Smooth muscle cell (in vitro differentiated cells): ENCODE measurements at regions not wholly inside any gene's neighbourhood (a gene's known extent, or its start where the extent isn't known, plus 50 kb on each side); places are given as distances from the start of the nearest gene placed in this dataset.

Experiments used
- DNase-seq: peaks from one replicate; lab custom pipeline; 2025; ENCODE audit not compliant: unreplicated experiment; lab: John Stamatoyannopoulos, UW
- H2AFZ ChIP-seq: fragments of 200-600 bp; sonication (generic); 2 replicates; pipeline ENCODE4 v1.6.0; 2016; ENCODE audit warnings: antibody characterized with exemption, low read depth, mild to moderate bottlenecking
- H3F3A ChIP-seq: fragments of 200-600 bp; sonication (generic); 2 replicates; pipeline ENCODE4 v1.6.0; 2017; ENCODE audit warnings: antibody characterized with exemption, low read depth
- H3K27ac ChIP-seq: fragments of 200-600 bp; sonication (generic); 2 replicates; pipeline ENCODE4 v1.5.1; 2016; ENCODE audit warnings: low read depth, mild to moderate bottlenecking
- H3K27me3 ChIP-seq: fragments of 200-600 bp; sonication (generic); 2 replicates; pipeline ENCODE4 v1.6.1; 2016; ENCODE audit warnings: low read depth, mild to moderate bottlenecking
- H3K36me3 ChIP-seq: fragments of 200-600 bp; sonication (generic); 2 replicates; pipeline ENCODE4 v1.5.1; 2016; ENCODE audit warnings: low read depth
- H3K4me1 ChIP-seq: fragments of 200-600 bp; sonication (generic); 2 replicates; pipeline ENCODE4 v1.5.1; 2016; ENCODE audit warnings: low read depth
- H3K4me2 ChIP-seq: fragments of 200-600 bp; sonication (generic); 2 replicates; pipeline ENCODE4 v1.6.0; 2016; ENCODE audit warnings: mild to moderate bottlenecking
- H3K4me3 ChIP-seq: fragments of 200-600 bp; sonication (generic); 2 replicates; pipeline ENCODE4 v1.5.1; 2016; ENCODE audit warnings: mild to moderate bottlenecking
- H3K79me2 ChIP-seq: fragments of 200-600 bp; sonication (generic); 2 replicates; pipeline ENCODE4 v1.6.0; 2016; ENCODE audit warnings: low read depth, mild to moderate bottlenecking
- H3K9ac ChIP-seq: fragments of 200-600 bp; sonication (generic); 2 replicates; pipeline ENCODE4 v1.6.0; 2016; ENCODE audit warnings: low read depth
- H3K9me3 ChIP-seq: fragments of 200-600 bp; sonication (generic); replicated peaks from 2 replicates; pipeline ENCODE4 v1.5.1; 2016; ENCODE audit warnings: low read depth
- H4K20me1 ChIP-seq: fragments of 200-600 bp; sonication (generic); 2 replicates; pipeline ENCODE4 v1.6.0; 2016; ENCODE audit warnings: low read depth
- CTCF ChIP-seq: fragments of 200-600 bp; sonication (generic); IDR thresholded peaks from 2 replicates; pipeline ENCODE4 v1.5.1; 2017; ENCODE audit warnings: borderline replicate concordance, mild to moderate bottlenecking, antibody characterized with exemption; ENCODE audit not compliant: insufficient read depth, poor library complexity, severe bottlenecking
- WGBS: methylation state at CpG from one replicate; pipeline ENCODE4 v1.1.7; 2016; ENCODE audit warnings: low lambda C conversion rate; 5-methylcytosine and 5-hydroxymethylcytosine counted together

GRCh38 chr7:47204709-47205108 lies 377.2 kb downstream of the TNS3 start:
- no peak overlapping the region for H3K27ac ChIP-seq
- WGBS = 82% methylated on average over 2 of the region's 2 CpGs
- no peak overlapping the region for H3K4me3 ChIP-seq
- H2AFZ ChIP-seq = no peak overlapping the region
- no peaks in the 10 kb centered on the region for H3K9me3 ChIP-seq
- no peaks in the 10 kb centered on the region for H3K4me1 ChIP-seq
- no peaks in the 10 kb centered on the region for H3K79me2 ChIP-seq
- H3K36me3 ChIP-seq = no peaks in the 10 kb centered on the region
- no peak overlapping the region for H3K9ac ChIP-seq
- H3K27me3 ChIP-seq = no peaks in the 10 kb centered on the region
- DNase-seq = no peak
- H3K4me2 ChIP-seq = no peak overlapping the region
- H3F3A ChIP-seq = no peaks in the 10 kb centered on the region
- no peaks in the 10 kb centered on the region for H4K20me1 ChIP-seq
- TF ChIP-seq CTCF = no peak

- no peak for DNase-seq
- no peaks in the 10 kb centered on the region for H3F3A ChIP-seq
- H3K9ac ChIP-seq = no peak overlapping the region
Measured at GRCh38 chr7:47202146-47202783, 379.6 kb downstream of the TNS3 start.

GRCh38 chr7:47198159-47198558 lies 383.8 kb downstream of the TNS3 start:
- Histone ChIP-seq H3K36me3 (no peaks in the 10 kb centered on the region), H3K9me3 (no peaks in the 10 kb centered on the region), H3K4me1 (no peaks in the 10 kb centered on the region), H4K20me1 (no peaks in the 10 kb centered on the region), H3K79me2 (no peaks in the 10 kb centered on the region), H2AFZ (no peak overlapping the region), H3F3A (no peaks in the 10 kb centered on the region), H3K4me3 (no peak overlapping the region), H3K27me3 (no peaks in the 10 kb centered on the region), H3K9ac (no peak overlapping the region), H3K4me2 (no peak overlapping the region), H3K27ac (no peak overlapping the region)
- WGBS = 100% methylated on average over 1 of the region's 1 CpG
- TF ChIP-seq CTCF = no peak
- no peak for DNase-seq

More at GRCh38 chr7:47202146-47202783, 379.6 kb downstream of the TNS3 start:
- H3K79me2 ChIP-seq = no peaks in the 10 kb centered on the region
- H3K36me3 ChIP-seq = no peaks in the 10 kb centered on the region
- 76% methylated on average over 7 of the region's 7 CpGs for WGBS
- no peaks in the 10 kb centered on the region for H3K27me3 ChIP-seq
- no peaks in the 10 kb centered on the region for H3K9me3 ChIP-seq
- no peak overlapping the region for H3K4me3 ChIP-seq
- no peak for TF ChIP-seq CTCF
- no peak overlapping the region for H3K4me2 ChIP-seq
- no peak overlapping the region for H3K27ac ChIP-seq
- no peak overlapping the region for H2AFZ ChIP-seq
- no peaks in the 10 kb centered on the region for H4K20me1 ChIP-seq
- H3K4me1 ChIP-seq = no peaks in the 10 kb centered on the region

- Histone ChIP-seq H3K4me3 (no peak overlapping the region), H3F3A (no peaks in the 10 kb centered on the region), H4K20me1 (no peaks in the 10 kb centered on the region), H3K36me3 (no peaks in the 10 kb centered on the region), H3K79me2 (no peaks in the 10 kb centered on the region), H3K9ac (no peak overlapping the region), H3K4me2 (no peak overlapping the region), H3K27me3 (no peaks in the 10 kb centered on the region), H3K9me3 (no peaks in the 10 kb centered on the region), H3K4me1 (no peaks in the 10 kb centered on the region), H2AFZ (no peak overlapping the region), H3K27ac (no peak overlapping the region)
- no peak for TF ChIP-seq CTCF
- no peak for DNase-seq
- WGBS = 60% methylated on average over 2 of the region's 2 CpGs
Measured at GRCh38 chr7:47197486-47197885, 384.4 kb downstream of the TNS3 start.
